ENCODE measurements at regions not wholly inside any gene's neighbourhood (a gene's known extent, or its start where the extent isn't known, plus 50 kb on each side); places are given as distances from the start of the nearest gene placed in this dataset.
A peak's percentile ranks its signal among the peaks of the same experiment; 100 is the strongest.

GRCh38 chr9:81833563-81834345 is 94.5 kb upstream of the SPATA31D4 start:
- no peaks in the 10 kb centered on the region for H3K36me3 Mint-ChIP-seq
- no peak overlapping the region for H3K4me3 Mint-ChIP-seq
- CTCF ChIA-PET: no interaction called here

GRCh38 chr9:81841333-81841732 is 86.9 kb upstream of the SPATA31D4 start:
- no peak overlapping the region for H3K4me3 Mint-ChIP-seq
- ChIA-PET CTCF (interaction anchor here (0.8 kb wide), 1 partner anchor 91 kb away, joined by 6 read pairs; no protein-coding TSS in a partner anchor), POLR2A (no interaction called here)
- DNase-seq (ENCODE audit: low spot score) (peak; percentile 18), ATAC-seq (peak; percentile 87)
- H3K9me3 Mint-ChIP-seq: no peaks in the 10 kb centered on the region; the same call in 1 of the 2 replicates
- peaks cover 31% of the 10 kb centered on the region for H3K4me1 Mint-ChIP-seq
- no peak overlapping the region for H3K27ac Mint-ChIP-seq
- no peaks in the 10 kb centered on the region for H3K36me3 Mint-ChIP-seq
- H3K27me3 Mint-ChIP-seq (ENCODE audit: low read depth): no peaks in the 10 kb centered on the region
- TF ChIP-seq NFE2L1 (CRISPR knock-in tag; IDR thresholded peaks at IDR 0.05) (no peak), TP53 (CRISPR knock-in tag; IDR thresholded peaks at IDR 0.05) (no peak), TEAD1 (CRISPR knock-in tag; IDR thresholded peaks at IDR 0.05) (no peak), JUN (CRISPR knock-in tag; IDR thresholded peaks at IDR 0.05) (no peak), ZNF138 (CRISPR knock-in tag; conservative IDR thresholded peaks at IDR 0.05) (no peak), FOXP4 (CRISPR knock-in tag; IDR thresholded peaks at IDR 0.05) (no peak), USF1 (CRISPR knock-in tag; IDR thresholded peaks at IDR 0.05) (no peak), SP1 (CRISPR knock-in tag; conservative IDR thresholded peaks at IDR 0.05) (no peak), JAZF1 (CRISPR knock-in tag; IDR thresholded peaks at IDR 0.05) (no peak), ZMAT4 (CRISPR knock-in tag; IDR thresholded peaks at IDR 0.05) (no peak)

More at GRCh38 chr9:81833563-81834345, 94.5 kb upstream of the SPATA31D4 start:
- Mint-ChIP-seq H3K9me3 (no peaks in the 10 kb centered on the region; the same call in 1 of the 2 replicates), H3K27me3 (ENCODE audit: low read depth) (no peaks in the 10 kb centered on the region), H3K27ac (no peak overlapping the region), H3K4me1 (peaks cover 10% of the 10 kb centered on the region)
- ATAC-seq (0 out of 2 replicates have a peak, but pooled peaks have one; percentile 26), DNase-seq (ENCODE audit: low spot score) (no peak)
- no peak for TF ChIP-seq CTCF (IDR thresholded peaks at IDR 0.05)
- no peak for TF ChIP-seq CDX4 (CRISPR knock-in tag; IDR thresholded peaks at IDR 0.05; ENCODE audit: borderline replicate concordance)
- no peak for TF ChIP-seq E2F1 (CRISPR knock-in tag; IDR thresholded peaks at IDR 0.05)
- no peak for TF ChIP-seq HMGXB4 (CRISPR knock-in tag; IDR thresholded peaks at IDR 0.05)
- POLR2A ChIA-PET: interaction anchor here (0.7 kb wide), 1 partner anchor 409 kb away, joined by 3 read pairs; no protein-coding TSS in a partner anchor

Measured in WTC11 (cell line).